Sigmoid colon (tissue), 4 donors: ENCODE measurements at regions not wholly inside any gene's neighbourhood (a gene's known extent, or its start where the extent isn't known, plus 50 kb on each side); places are given as distances from the start of the nearest gene placed in this dataset.

ENCODE experiments used
- EP300 ChIP-seq, 4 donors: sonication (generic); formaldehyde crosslinking; IDR thresholded peaks; one replicate each; pipeline ENCODE4 v1.6.1; 2017; ENCODE audit warnings: antibody characterized with exemption in 4 of 4
- POLR2A ChIP-seq, 2 donors: fragments of 450-650 bp; IDR thresholded peaks; one replicate each; pipeline ENCODE4 v1.6.1; 2016; ENCODE audit warnings: antibody characterized with exemption in 2 of 2, mild to moderate bottlenecking in 2 of 2, moderate library complexity in 2 of 2

- TF ChIP-seq EP300 (IDR thresholded peaks at IDR 0.05) = no peak
- TF ChIP-seq POLR2A (IDR thresholded peaks at IDR 0.05) = no peak
Observed at GRCh38 chr15:47179988-47180387, 537.3 kb upstream of the SEMA6D start.
